Ammon's horn (tissue), 1 donor: ENCODE measurements at regions not wholly inside any gene's neighbourhood (a gene's known extent, or its start where the extent isn't known, plus 50 kb on each side); places are given as distances from the start of the nearest gene placed in this dataset.

Source experiments
- DNase-seq: peaks from one replicate; pipeline ENCODE4 v3.0.0-alpha.2; 2016; ENCODE audit warnings: low spot score

DNA sequence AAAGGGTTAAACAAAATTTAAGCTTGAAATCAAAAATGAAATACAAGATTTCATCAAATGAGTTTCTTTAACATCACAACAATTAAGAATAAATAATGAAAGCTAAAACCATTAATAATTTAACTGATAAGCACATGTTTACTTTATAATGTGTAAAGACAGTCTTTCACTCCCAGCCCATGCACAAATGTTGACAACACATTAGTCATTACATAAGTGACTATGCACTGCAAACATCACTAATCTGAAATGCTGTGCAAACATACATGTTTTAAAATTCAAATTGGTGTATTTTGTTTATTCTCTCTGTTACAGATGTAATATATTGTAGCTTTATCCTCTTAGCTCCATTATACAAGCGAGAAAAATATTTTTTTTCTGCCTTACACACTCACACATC is 220.6 kb upstream of the CPXCR1 start:
- no peak for DNase-seq

DNA sequence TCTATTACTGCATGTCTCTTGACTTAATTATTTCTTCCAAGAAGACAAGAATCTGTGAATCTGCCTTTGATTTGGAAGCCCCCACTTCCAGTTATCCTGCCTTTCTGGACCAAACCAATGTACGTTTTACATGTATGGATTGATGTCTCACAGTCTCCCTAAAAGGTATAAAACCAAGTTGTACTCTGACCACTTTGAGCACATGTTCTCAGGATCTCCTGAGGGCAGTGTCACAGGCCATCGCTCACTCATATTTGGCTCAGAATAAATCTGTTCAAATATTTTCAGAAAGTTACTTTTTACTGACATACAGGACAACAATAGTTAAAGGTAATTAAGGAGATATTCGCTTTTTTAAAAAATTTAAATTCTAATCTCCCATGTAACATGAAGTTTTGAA is 188.6 kb upstream of the CPXCR1 start:
- no peak for DNase-seq

DNA sequence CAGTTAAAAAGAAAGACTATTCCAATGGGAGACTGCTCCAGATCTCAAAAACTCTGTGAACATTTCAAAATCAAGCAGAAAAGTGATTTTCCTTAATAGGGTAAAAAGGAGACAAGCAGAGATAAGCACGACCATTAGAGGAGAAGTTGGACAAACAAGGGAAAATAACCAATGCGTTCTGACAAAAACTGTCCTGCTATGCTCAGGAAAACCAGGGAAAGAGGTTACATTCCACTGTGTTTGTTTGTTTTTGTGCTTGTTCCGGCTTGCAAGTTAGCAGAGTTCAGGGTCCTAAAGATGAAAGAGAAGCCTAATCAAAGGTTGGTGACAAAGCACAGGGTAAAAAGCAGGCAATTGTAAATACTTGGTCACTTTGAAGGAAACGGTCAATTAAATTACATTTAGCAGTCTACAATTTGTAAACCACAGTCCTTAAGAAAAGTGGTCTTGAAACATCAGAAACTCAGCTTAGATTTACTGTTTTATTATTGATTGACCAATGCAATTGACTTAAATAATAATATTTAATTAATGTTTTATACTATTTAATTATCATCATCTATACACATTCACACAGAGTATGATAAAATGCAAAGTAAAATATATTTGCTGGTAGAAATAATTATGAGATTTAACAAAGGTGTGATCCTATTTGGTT is 186.2 kb upstream of the CPXCR1 start:
- no peak for DNase-seq

DNA sequence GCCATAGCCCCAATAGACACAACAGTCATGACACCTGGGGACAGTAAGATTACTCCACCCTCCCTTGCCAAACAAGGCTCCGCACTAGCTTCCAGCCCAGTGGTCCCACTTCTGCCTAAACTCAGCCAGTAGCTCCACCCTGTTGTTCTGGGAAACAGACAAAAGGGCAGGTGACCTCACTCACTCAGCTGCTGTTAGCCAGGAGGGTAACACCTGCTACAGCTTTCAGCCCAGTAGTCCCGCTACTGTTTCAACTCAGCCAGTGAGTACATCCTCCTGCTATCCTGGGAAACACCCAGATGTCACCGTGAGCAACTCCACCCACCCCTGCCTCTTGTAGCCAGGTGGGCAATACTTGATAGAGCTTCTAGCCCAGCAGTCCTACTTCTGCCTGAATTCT is 162.7 kb upstream of the CPXCR1 start:
- no peak for DNase-seq

DNA sequence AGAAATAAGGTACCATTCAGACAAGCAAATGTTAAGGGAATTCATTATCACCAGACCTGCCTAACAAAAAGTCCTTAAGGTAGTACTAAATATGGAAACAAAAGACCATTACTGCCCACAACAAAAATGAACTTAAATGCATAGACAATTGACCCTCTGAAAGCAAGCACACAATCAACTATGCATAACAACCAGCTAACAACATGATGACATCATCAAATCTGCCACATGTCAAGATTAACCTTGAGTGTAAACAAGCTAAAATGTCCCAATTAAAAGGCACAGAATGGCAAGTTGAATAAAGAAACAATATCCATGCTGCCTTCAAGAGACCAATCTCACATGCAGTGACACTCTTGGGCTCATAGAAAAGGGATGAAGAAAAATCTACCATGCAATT is 160.7 kb upstream of the CPXCR1 start:
- DNase-seq = no peak

DNA sequence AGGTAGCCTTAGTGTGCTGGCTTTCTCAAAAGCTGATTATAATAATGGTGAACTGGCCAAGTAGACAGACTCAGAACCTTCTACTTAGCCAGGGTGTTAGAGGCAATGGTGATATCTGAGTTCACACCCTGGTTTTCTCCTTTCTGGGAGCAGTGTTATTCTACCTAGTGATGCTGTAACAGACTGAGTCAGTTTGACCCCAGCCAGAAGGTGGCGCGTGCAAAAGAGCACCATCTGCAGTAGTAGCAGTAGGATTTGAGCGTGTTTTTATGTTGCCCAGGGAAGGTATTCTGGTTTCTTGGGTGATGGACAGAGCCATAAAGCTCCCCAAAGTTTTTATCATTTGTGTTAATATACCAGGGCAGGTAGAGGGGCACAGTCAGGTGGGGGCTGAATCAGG is 143.8 kb upstream of the CPXCR1 start:
- no peak for DNase-seq

DNA sequence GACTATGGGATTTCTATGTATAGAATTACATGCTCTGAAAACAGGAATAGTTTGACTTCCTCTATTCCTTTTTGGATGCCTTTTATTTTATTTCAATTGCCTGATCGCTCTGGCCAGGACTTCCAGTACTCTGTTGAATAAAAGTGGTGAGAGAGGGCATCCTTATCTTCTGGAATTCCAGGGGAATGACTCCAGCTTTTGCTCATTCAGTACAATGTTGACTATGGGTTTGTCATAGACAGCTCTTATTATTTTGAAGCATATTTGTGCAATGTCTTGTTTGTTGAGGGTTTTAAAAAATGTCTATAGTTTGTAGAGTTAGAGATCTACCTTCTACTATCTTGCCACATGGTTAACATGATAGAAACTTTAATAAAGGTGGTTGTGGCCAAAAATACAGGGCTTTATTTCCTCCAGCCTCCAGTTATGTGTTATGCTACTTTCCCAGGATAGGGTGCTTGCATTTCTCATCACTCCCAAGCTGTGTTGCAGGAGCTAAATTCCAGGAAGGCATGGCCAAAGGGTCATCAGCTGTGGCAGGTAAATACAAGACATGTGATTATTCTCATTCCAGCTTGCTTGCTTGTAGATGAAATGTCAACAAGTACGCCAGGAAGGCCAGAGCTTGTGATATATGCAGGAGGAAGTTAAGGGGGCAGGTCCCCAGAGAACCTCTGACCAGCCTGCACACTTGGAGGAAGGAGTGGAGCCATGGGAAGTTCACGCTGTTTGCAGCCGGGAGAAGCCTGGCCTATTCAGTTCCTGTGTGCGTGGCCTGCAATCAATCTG is 142.4 kb upstream of the CPXCR1 start:
- no peak for DNase-seq

DNA sequence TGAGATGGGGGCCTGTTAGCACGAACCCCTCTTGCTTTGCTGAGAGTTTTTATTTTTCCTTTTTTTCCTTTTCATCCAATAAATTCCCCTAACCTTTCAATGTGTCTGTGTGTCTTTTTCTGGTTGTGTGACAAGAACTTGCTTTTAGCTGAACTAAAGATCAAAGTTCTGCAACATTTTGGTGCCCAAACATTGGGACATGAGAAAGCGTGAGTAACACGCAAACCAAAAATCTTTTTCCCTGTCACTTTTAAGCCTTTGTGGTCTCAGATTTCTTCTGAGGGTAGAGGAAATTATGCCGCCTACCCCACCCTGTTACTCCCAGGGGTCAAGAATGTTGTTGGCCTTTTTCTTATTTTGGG is 141.8 kb upstream of the CPXCR1 start:
- no peak for DNase-seq

DNA sequence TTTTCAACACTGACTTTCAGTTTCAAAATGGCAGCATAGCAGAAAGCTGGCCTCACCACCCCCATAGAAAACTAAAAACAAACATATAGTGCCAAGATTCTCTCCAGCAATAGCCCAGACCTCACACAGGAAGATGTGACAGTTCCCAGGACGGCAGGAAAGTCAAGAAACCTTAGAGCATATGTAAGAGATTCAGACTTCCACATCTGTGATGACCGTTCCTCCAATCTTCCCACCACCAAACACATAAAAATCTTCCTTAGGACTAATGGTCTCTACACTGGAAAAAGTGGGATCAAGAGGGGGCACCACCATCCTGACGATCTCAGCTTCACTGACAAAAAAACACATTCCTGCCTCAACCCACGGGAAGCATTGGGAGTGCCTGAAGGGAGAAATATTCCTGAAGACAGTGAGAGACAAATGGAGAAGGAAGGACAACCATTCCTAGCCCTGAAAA is 134.1 kb upstream of the CPXCR1 start:
- DNase-seq = no peak

DNA sequence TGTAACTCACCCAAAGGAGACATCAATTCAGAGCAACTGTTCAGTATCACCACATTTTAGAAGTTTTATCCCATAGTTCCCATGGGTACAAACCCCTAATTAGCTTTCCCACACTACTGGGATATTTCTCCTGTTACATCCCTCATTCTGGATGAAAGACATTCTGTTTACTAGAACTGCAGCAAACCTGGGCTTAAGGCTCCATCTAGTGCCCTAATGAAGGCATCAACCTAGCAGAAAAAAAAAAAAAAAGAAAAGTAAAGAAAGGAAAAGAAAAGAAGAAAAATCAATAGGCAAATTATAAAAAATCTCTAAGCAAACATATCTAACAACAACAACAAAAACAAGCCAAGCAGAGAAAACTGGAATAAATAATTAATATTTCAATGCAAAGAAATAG is 133.7 kb upstream of the CPXCR1 start:
- DNase-seq = peak; percentile 47

DNA sequence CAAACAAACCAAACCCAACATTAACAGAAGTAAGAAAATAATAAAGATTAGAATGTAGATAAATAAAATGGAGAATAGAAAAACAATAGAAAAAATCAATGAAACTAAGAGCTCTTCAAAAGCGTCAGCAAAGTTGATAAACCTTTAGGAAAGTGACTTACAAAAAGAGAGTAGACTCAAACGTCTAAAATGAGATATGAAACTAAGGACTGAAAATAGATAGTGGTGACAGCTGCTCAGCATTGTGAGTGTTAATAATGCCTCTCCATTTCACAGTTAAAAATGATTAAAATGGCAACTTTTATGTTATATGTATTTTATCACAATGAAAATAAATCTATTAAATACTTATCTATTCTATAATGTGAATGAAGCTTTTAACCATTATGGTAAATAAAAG is 125.7 kb upstream of the CPXCR1 start:
- no peak for DNase-seq

DNA sequence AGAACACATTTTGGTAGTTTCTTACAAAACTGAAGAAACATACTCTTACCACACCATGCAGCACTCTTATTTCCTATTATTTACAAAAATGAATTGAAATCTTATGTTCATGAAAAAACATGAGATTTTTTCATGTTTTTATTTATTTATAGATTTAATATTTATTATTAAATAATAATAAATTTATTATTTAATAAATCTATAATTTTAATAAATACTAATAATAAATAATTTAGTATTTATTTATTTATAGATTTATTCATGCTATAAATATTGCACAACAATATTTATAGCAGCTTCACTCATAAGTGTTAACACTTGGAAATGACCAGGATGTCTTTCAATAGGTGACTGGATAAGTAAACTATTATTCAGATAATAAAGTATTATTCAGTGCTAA is 91.6 kb upstream of the CPXCR1 start:
- no peak for DNase-seq

DNA sequence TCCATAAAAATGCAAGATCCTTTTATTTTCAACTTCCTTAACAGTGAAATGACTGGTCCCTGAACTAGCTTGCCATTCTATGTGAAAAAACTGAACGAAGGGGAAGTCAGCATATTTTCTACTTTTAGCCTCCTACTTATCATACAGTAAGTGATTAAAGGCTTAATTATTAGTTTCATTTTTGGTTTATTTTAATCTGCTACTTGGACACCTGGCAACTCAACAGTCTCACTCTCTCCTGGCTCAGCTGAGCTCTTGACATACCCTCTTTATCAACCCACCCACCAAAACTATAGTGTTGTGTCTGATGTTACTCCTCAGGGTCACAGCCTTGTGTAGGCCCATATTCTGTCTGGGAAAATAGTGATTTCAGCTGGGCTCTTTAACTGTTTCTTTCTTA is 86.2 kb upstream of the CPXCR1 start:
- no peak for DNase-seq

DNA sequence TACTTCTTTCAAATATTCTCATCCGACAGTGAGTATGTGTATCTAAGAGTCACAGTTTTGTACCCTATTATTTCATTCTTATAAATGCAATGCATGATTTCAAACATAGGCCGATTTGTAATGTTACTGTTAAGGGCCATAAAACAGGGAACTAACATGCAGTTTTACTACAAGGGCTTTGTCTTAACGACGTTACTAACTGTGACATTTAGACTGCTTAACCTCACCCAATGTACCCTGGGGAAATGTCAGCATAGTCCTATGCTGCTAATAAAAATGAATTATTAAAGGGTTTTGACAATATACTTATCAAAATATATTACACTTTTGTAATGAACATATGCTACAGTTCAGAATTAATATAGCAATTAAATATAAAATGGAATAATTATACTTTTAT is 74.8 kb upstream of the CPXCR1 start:
- no peak for DNase-seq
